HL-60 (cell line): ENCODE measurements at regions not wholly inside any gene's neighbourhood (a gene's known extent, or its start where the extent isn't known, plus 50 kb on each side); places are given as distances from the start of the nearest gene placed in this dataset.

Experiments used
- DNase-seq, 2 experiments: peaks; one replicate each; pipeline ENCODE4 v3.0.0-alpha.2; 2010 to 2020; ENCODE audit warnings: low read depth in 1 of 2, low spot score in 1 of 2
- H3K27ac ChIP-seq: fragments of 250-450 bp; sonication (Bioruptor Pico); replicated peaks from 2 replicates; pipeline ENCODE4 v1.5.1; 2020; ENCODE audit warnings: mild to moderate bottlenecking, moderate library complexity
- H3K27me3 ChIP-seq: fragments of 250-450 bp; sonication (Bioruptor Pico); 2 replicates; pipeline ENCODE4 v1.5.1; 2021; ENCODE audit warnings: mild to moderate bottlenecking, moderate library complexity; ENCODE audit not compliant: insufficient read depth, poor library complexity, severe bottlenecking
- H3K4me3 ChIP-seq: replicated peaks from 2 replicates; pipeline ENCODE4 v1.5.1; 2011; ENCODE audit warnings: mild to moderate bottlenecking, control low read depth, low read length; ENCODE audit not compliant: insufficient read depth
- GABPA ChIP-seq: IDR thresholded peaks from 2 replicates; pipeline ENCODE4 v1.6.1; 2012; ENCODE audit warnings: low read depth
- POLR2AphosphoS5 ChIP-seq: IDR thresholded peaks from 2 replicates; pipeline ENCODE4 v1.6.1; 2012; ENCODE audit warnings: low read depth
- REST ChIP-seq: IDR thresholded peaks from 2 replicates; pipeline ENCODE4 v1.6.1; 2012; ENCODE audit warnings: low read depth; ENCODE audit not compliant: insufficient replicate concordance
- SPI1 ChIP-seq: IDR thresholded peaks from 2 replicates; pipeline ENCODE4 v1.6.1; 2012; ENCODE audit warnings: low read depth, mild to moderate bottlenecking, borderline replicate concordance
- TF ChIP-seq, protein P1 (sequence below): IDR thresholded peaks from one replicate; pipeline ENCODE4 v1.5.1; 2011; ENCODE audit warnings: low read length, control low read depth, inconsistent platforms; ENCODE audit not compliant: insufficient read depth

- Histone ChIP-seq H3K4me3 (no peak overlapping the region), H3K27me3 (peaks cover 3% of the 10 kb centered on the region), H3K27ac (no peak overlapping the region)
- no peak for DNase-seq
- TF ChIP-seq, protein P1, sequence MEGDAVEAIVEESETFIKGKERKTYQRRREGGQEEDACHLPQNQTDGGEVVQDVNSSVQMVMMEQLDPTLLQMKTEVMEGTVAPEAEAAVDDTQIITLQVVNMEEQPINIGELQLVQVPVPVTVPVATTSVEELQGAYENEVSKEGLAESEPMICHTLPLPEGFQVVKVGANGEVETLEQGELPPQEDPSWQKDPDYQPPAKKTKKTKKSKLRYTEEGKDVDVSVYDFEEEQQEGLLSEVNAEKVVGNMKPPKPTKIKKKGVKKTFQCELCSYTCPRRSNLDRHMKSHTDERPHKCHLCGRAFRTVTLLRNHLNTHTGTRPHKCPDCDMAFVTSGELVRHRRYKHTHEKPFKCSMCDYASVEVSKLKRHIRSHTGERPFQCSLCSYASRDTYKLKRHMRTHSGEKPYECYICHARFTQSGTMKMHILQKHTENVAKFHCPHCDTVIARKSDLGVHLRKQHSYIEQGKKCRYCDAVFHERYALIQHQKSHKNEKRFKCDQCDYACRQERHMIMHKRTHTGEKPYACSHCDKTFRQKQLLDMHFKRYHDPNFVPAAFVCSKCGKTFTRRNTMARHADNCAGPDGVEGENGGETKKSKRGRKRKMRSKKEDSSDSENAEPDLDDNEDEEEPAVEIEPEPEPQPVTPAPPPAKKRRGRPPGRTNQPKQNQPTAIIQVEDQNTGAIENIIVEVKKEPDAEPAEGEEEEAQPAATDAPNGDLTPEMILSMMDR, result no peak
- TF ChIP-seq REST, result no peak
- TF ChIP-seq SPI1, result no peak
- TF ChIP-seq POLR2AphosphoS5, result no peak
- no peak for TF ChIP-seq GABPA
These were observed 102.5 kb upstream of the SPACA1 start for GRCh38 chr6:87945181-87945580.

DNA sequence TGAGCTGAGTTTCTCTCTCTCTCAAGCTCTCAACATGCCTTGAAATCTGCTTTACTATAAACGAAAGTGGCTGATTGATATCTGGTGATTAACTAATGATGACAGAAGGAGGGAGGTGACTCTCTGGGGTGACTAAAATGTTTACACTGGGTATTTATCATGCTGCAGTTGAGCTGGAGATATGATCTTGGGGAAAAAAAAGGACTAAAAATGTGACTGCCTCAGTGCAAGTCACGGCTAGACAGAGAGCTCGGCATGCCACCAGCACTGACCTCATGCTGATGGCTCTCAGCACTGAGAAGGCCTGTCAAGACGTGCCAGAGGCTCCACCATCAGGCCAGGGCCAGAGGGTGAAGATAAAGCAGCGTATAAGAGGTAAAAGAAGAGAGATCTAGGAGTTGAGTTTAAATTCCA, 103.1 kb upstream of the SPACA1 start:
- TF ChIP-seq REST (no peak), POLR2AphosphoS5 (no peak), SPI1 (no peak), GABPA (no peak)
- TF ChIP-seq, protein P1, result no peak
- Histone ChIP-seq H3K27me3 (peaks cover 5% of the 10 kb centered on the region), H3K27ac (no peak overlapping the region), H3K4me3 (no peak overlapping the region)
- DNase-seq, result no peak

- TF ChIP-seq POLR2AphosphoS5, result no peak
- no peak for TF ChIP-seq REST
- TF ChIP-seq, protein P1, result no peak
- no peak for TF ChIP-seq SPI1
- TF ChIP-seq GABPA, result no peak
- no peak for DNase-seq
- peaks cover 5% of the 10 kb centered on the region for H3K27me3 ChIP-seq
- H3K4me3 ChIP-seq, result no peak overlapping the region
- H3K27ac ChIP-seq, result no peak overlapping the region
These were observed 104.5 kb upstream of the SPACA1 start for GRCh38 chr6:87943191-87943590.
